Loucy (cell line): ENCODE measurements at regions not wholly inside any gene's neighbourhood (a gene's known extent, or its start where the extent isn't known, plus 50 kb on each side); places are given as distances from the start of the nearest gene placed in this dataset.

ENCODE experiments used
- H2AFZ ChIP-seq: fragments of 200-600 bp; sonication (generic); 2 replicates; pipeline ENCODE4 v1.6.0; 2016; ENCODE audit warnings: antibody characterized with exemption, mild to moderate bottlenecking, low read length, moderate library complexity
- H3F3A ChIP-seq: fragments of 200-600 bp; 2 replicates; pipeline ENCODE4 v1.6.0; 2016; ENCODE audit warnings: antibody characterized with exemption, low read depth, mild to moderate bottlenecking
- H3K27me3 ChIP-seq: fragments of 200-600 bp; sonication (generic); 2 replicates; pipeline ENCODE4 v1.6.1; 2014; ENCODE audit warnings: low read length, mild to moderate bottlenecking; ENCODE audit not compliant: insufficient read depth, poor library complexity, severe bottlenecking
- H3K36me3 ChIP-seq: fragments of 200-600 bp; sonication (generic); 2 replicates; pipeline ENCODE4 v1.6.1; 2016; ENCODE audit warnings: low read length; ENCODE audit not compliant: insufficient read depth
- H3K4me1 ChIP-seq: fragments of 200-600 bp; sonication (generic); 2 replicates; pipeline ENCODE4 v1.5.1; 2014; ENCODE audit warnings: low read length, mild to moderate bottlenecking; ENCODE audit not compliant: insufficient read depth, poor library complexity, severe bottlenecking
- H3K4me2 ChIP-seq: fragments of 200-600 bp; sonication (generic); 2 replicates; pipeline ENCODE4 v1.6.0; 2014; ENCODE audit warnings: antibody characterized with exemption, low read length, low read depth, mild to moderate bottlenecking; ENCODE audit not compliant: poor library complexity, severe bottlenecking
- H3K4me3 ChIP-seq: fragments of 200-600 bp; sonication (generic); 2 replicates; pipeline ENCODE4 v1.5.1; 2014; ENCODE audit warnings: low read length, mild to moderate bottlenecking, mixed read lengths; ENCODE audit not compliant: poor library complexity, severe bottlenecking
- H3K79me2 ChIP-seq: fragments of 200-600 bp; sonication (generic); 2 replicates; pipeline ENCODE4 v1.6.1; 2014; ENCODE audit warnings: low read length; ENCODE audit not compliant: insufficient read depth
- H3K9ac ChIP-seq: fragments of 200-600 bp; sonication (generic); 2 replicates; pipeline ENCODE4 v1.6.0; 2014; ENCODE audit warnings: mild to moderate bottlenecking, low read depth, low read length, moderate library complexity; ENCODE audit not compliant: poor library complexity, severe bottlenecking
- H3K9me2 ChIP-seq: fragments of 200-600 bp; sonication (generic); replicated peaks from 2 replicates; pipeline ENCODE4 v1.6.1; 2016; ENCODE audit warnings: low read depth, low read length, mixed read lengths
- H3K9me3 ChIP-seq: fragments of 200-600 bp; sonication (generic); 2 replicates; pipeline ENCODE4 v1.6.1; 2014; ENCODE audit warnings: mild to moderate bottlenecking, antibody characterized with exemption, low read length, low read depth; ENCODE audit not compliant: insufficient read depth
- H4K20me1 ChIP-seq: fragments of 200-600 bp; sonication (generic); 2 replicates; pipeline ENCODE4 v1.6.0; 2014; ENCODE audit warnings: antibody characterized with exemption, low read length, mild to moderate bottlenecking; ENCODE audit not compliant: insufficient read depth, poor library complexity, severe bottlenecking
- EZH2phosphoT487 ChIP-seq: fragments of 200-600 bp; IDR thresholded peaks from 2 replicates; pipeline ENCODE4 v1.6.1; 2018; ENCODE audit warnings: antibody characterized with exemption, mild to moderate bottlenecking, moderate library complexity, borderline replicate concordance
- TF ChIP-seq, protein P1 (sequence below): fragments of 200-600 bp; sonication (generic); conservative IDR thresholded peaks from 2 replicates; pipeline ENCODE4 v1.5.1; 2014; ENCODE audit warnings: mild to moderate bottlenecking, antibody characterized with exemption, low read length

DNA sequence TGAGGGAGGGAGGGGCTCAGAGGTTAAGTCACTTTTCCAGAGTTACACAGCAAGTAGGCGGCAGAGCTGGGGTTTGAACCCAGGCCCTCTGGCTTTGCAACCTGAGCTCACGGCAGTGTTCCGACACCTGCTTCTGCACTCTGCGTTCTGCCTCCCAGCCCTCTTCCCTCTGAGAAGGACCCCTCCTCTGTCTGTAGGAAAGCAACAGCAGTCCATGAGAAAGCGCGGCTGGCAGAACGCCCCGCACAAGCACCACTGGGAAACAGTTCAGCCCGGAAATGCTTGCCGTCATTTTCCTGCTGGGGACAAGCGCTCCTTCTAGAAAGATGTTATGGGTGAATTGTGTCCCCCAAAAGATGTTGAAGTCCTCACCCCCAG lies 241.1 kb downstream of the NPHP4 start:
- H3F3A ChIP-seq, result no peaks in the 10 kb centered on the region
- TF ChIP-seq, protein P1, sequence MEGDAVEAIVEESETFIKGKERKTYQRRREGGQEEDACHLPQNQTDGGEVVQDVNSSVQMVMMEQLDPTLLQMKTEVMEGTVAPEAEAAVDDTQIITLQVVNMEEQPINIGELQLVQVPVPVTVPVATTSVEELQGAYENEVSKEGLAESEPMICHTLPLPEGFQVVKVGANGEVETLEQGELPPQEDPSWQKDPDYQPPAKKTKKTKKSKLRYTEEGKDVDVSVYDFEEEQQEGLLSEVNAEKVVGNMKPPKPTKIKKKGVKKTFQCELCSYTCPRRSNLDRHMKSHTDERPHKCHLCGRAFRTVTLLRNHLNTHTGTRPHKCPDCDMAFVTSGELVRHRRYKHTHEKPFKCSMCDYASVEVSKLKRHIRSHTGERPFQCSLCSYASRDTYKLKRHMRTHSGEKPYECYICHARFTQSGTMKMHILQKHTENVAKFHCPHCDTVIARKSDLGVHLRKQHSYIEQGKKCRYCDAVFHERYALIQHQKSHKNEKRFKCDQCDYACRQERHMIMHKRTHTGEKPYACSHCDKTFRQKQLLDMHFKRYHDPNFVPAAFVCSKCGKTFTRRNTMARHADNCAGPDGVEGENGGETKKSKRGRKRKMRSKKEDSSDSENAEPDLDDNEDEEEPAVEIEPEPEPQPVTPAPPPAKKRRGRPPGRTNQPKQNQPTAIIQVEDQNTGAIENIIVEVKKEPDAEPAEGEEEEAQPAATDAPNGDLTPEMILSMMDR, result no peak
- no peak for TF ChIP-seq EZH2phosphoT487
- no peaks in the 10 kb centered on the region for H3K4me1 ChIP-seq

DNA sequence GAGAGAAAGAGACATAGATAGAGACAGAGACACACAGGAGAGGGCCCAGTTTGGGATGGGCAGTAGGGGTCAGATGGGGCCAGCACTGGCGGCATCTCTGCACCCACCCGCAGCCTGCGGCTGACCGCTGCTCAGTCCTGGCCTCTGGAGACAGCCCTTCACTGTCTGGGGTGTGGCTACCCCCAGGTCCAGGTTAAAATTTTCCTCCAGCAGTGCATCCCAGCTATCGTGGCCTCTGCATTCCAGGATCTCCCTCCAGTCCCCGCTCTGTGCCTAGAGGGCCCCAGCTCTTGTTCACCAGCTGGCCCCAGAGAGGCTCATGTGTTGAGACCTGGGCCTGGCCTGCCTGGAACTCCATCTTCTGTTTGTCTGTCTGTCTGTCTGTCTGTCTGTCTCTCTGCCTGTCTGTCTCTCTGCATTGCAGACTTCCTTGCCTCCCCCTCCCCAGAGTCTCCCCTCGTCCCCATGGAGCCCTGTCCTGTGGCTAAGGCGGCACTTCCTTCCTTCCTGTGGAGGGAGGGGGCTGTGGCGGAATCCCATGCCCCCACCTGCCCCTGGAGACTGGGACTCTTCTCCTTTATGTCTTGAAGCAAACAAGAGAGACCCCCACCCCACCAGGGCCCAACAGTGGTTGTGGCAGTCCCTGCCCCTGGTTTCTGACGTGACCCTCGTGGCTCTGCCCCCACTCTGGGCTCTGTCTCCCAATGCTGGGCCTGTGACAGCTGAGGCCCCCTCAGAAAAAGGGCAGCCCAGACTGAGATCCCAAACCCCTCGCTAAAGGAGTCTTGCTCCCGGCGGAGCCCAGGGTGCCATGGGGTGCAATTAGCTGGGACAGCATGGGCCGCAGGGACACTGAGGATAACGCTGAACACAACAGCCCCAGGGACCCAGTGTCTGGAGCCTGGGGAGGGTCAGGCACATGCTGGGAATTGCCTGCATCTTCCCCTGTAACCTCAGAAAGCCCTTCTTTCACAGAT lies 241.8 kb downstream of the NPHP4 start:
- Histone ChIP-seq H3K27me3 (no peaks in the 10 kb centered on the region), H3K4me1 (no peaks in the 10 kb centered on the region), H3K36me3 (no peaks in the 10 kb centered on the region), H3K9me3 (no peaks in the 10 kb centered on the region), H3K4me2 (no peak overlapping the region), H2AFZ (no peak overlapping the region), H4K20me1 (no peaks in the 10 kb centered on the region), H3K9ac (no peak overlapping the region), H3K4me3 (no peak overlapping the region), H3F3A (no peaks in the 10 kb centered on the region), H3K79me2 (no peaks in the 10 kb centered on the region), H3K9me2 (no peaks in the 10 kb centered on the region)
- TF ChIP-seq EZH2phosphoT487, result no peak
- TF ChIP-seq, protein P1, result no peak

More for the DNA sequence above, 241.1 kb downstream of the NPHP4 start:
- no peaks in the 10 kb centered on the region for H3K36me3 ChIP-seq
- no peaks in the 10 kb centered on the region for H3K27me3 ChIP-seq
- no peaks in the 10 kb centered on the region for H3K79me2 ChIP-seq
- H3K4me2 ChIP-seq, result no peak overlapping the region
- H3K9me2 ChIP-seq, result no peaks in the 10 kb centered on the region
- H3K9ac ChIP-seq, result no peak overlapping the region
- no peaks in the 10 kb centered on the region for H4K20me1 ChIP-seq
- H3K4me3 ChIP-seq, result no peak overlapping the region
- H3K9me3 ChIP-seq, result no peaks in the 10 kb centered on the region
- no peak overlapping the region for H2AFZ ChIP-seq

DNA sequence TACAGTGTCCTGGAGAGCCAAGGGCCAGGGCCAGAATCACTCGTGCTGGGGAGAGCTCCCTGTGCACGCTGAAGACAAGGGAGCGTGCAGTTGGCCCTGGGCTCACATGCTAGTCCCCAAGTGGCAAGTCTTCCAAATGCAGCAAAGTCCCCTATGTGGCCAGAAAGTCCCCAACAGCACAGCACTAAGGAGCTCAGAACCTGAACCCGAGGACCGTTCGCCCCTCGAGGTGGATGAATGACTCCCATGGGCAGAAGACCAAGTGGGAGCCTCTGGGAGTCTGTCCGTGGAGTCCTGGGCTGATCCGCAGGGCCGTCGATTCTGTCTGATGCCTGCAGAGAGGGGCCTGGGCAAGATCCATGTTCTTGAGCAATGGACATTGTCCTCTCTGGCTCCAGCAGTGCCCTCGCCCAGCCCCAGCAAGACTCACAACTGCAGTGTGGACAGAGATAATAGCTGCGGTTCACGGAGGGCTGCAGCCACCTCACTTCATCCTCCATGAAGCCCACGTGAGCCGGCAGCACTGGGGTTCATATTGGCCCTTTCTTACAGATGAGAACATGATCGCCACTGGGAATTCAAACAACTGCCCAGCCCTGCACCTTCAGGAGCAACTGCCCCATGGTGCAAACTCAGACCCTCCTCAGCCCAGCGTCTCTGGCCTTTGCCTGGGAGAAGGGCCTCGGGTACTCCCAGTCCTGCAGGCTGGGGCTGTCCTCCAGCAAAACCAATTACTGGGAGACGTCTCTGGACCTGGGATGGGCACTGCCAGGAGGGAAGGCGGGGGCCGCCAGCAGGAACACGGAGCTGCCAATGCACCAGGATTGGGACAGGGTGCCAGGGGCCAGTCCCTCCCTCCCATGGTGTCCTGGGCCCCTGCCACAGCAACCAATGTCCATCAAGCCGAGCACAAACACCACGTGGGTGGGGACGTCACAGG lies 243.7 kb downstream of the NPHP4 start:
- H3K9me2 ChIP-seq, result no peaks in the 10 kb centered on the region
- no peaks in the 10 kb centered on the region for H3K27me3 ChIP-seq
- H3K9me3 ChIP-seq, result no peaks in the 10 kb centered on the region
- H3K4me3 ChIP-seq, result no peak overlapping the region
- TF ChIP-seq EZH2phosphoT487, result no peak
- TF ChIP-seq, protein P1, result no peak
- H3K79me2 ChIP-seq, result no peaks in the 10 kb centered on the region
- H3K9ac ChIP-seq, result no peak overlapping the region
- no peaks in the 10 kb centered on the region for H3K36me3 ChIP-seq
- no peaks in the 10 kb centered on the region for H3K4me1 ChIP-seq
- H3F3A ChIP-seq, result no peaks in the 10 kb centered on the region
- no peak overlapping the region for H2AFZ ChIP-seq
- no peaks in the 10 kb centered on the region for H4K20me1 ChIP-seq
- no peak overlapping the region for H3K4me2 ChIP-seq
